Upper lobe of left lung (tissue), 4 donors: ENCODE measurements at regions not wholly inside any gene's neighbourhood (a gene's known extent, or its start where the extent isn't known, plus 50 kb on each side); places are given as distances from the start of the nearest gene placed in this dataset.
A peak's percentile ranks its signal among the peaks of the same experiment; 100 is the strongest.

Experiments
- EP300 ChIP-seq, 4 donors: sonication (generic); formaldehyde crosslinking; IDR thresholded peaks; one replicate each; pipeline ENCODE4 v1.5.1; 2017; ENCODE audit warnings: antibody characterized with exemption in 4 of 4, control low read depth in 2 of 4
- POLR2A ChIP-seq, 4 donors: fragments of 450-650 bp; IDR thresholded peaks; one replicate each; pipeline ENCODE4 v1.5.1; 2016 to 2017; ENCODE audit warnings: antibody characterized with exemption in 4 of 4, mild to moderate bottlenecking in 2 of 4
- POLR2AphosphoS5 ChIP-seq, 2 donors: sonication (generic); formaldehyde crosslinking; IDR thresholded peaks; one replicate each; pipeline ENCODE4 v1.5.1; 2017; ENCODE audit warnings: antibody characterized with exemption in 2 of 2
- TF ChIP-seq, protein P1 (sequence below), 6 experiments: fragments of 450-650 bp in 4 of 6; fragments of 200-600 bp in 2 of 6; sonication (generic) in 2 of 6; IDR thresholded peaks; one replicate each; pipeline ENCODE4 v1.5.1; 2016 to 2019; ENCODE audit warnings: antibody characterized with exemption in 6 of 6

DNA sequence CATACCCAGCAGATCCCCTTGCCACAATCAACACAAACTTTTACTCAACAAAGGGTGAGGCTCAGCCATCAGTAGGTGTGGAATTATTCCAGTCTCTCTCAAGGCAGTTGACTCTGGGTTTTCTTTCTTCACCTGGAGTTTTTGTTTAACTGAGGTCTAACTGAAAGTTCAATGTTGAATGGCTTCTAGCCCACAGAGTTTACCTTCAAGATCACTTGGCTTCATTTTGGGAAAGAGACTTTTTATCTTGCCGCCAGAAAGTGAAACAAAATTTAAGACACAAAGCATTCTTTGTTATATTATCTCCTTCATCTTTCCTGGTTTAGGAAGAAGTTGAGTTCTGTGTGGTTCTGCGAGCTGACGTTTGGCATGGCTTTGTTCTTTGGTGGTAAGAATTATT lies 83.8 kb upstream of the RASGEF1B start:
- TF ChIP-seq, protein P1, sequence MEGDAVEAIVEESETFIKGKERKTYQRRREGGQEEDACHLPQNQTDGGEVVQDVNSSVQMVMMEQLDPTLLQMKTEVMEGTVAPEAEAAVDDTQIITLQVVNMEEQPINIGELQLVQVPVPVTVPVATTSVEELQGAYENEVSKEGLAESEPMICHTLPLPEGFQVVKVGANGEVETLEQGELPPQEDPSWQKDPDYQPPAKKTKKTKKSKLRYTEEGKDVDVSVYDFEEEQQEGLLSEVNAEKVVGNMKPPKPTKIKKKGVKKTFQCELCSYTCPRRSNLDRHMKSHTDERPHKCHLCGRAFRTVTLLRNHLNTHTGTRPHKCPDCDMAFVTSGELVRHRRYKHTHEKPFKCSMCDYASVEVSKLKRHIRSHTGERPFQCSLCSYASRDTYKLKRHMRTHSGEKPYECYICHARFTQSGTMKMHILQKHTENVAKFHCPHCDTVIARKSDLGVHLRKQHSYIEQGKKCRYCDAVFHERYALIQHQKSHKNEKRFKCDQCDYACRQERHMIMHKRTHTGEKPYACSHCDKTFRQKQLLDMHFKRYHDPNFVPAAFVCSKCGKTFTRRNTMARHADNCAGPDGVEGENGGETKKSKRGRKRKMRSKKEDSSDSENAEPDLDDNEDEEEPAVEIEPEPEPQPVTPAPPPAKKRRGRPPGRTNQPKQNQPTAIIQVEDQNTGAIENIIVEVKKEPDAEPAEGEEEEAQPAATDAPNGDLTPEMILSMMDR (IDR thresholded peaks at IDR 0.05), result no peak
- TF ChIP-seq POLR2A (IDR thresholded peaks at IDR 0.05) (no peak), POLR2AphosphoS5 (IDR thresholded peaks at IDR 0.05) (no peak), EP300 (IDR thresholded peaks at IDR 0.05) (peak in 1 of 4 donors; percentile 6)
